KMS-11 (cell line): ENCODE measurements at regions not wholly inside any gene's neighbourhood (a gene's known extent, or its start where the extent isn't known, plus 50 kb on each side); places are given as distances from the start of the nearest gene placed in this dataset.

Source experiments
- H2AFZ ChIP-seq: fragments of 200-600 bp; sonication (generic); 2 replicates; pipeline ENCODE4 v1.6.1; 2016; ENCODE audit warnings: antibody characterized with exemption, mixed run types, low read depth
- H3K27ac ChIP-seq: fragments of 200-600 bp; sonication (generic); 2 replicates; pipeline ENCODE4 v1.6.1; 2016; ENCODE audit warnings: mild to moderate bottlenecking, mixed run types
- H3K27me3 ChIP-seq: fragments of 200-600 bp; sonication (generic); 2 replicates; pipeline ENCODE4 v1.6.1; 2017; ENCODE audit warnings: mild to moderate bottlenecking, low read depth, mixed run types, moderate library complexity; ENCODE audit not compliant: insufficient read depth
- H3K36me3 ChIP-seq: fragments of 200-600 bp; sonication (generic); 2 replicates; pipeline ENCODE4 v1.6.1; 2017; ENCODE audit warnings: mild to moderate bottlenecking, mixed run types; ENCODE audit not compliant: insufficient read depth
- H3K4me1 ChIP-seq: fragments of 200-600 bp; sonication (generic); 2 replicates; pipeline ENCODE4 v1.6.1; 2016; ENCODE audit warnings: mild to moderate bottlenecking, low read depth, mixed run types; ENCODE audit not compliant: poor library complexity, severe bottlenecking
- H3K4me2 ChIP-seq: fragments of 200-600 bp; sonication (generic); 2 replicates; pipeline ENCODE4 v1.7.0; 2016; ENCODE audit warnings: mild to moderate bottlenecking, mixed run types
- H3K4me3 ChIP-seq: fragments of 200-600 bp; sonication (generic); IDR thresholded peaks from 2 replicates; pipeline ENCODE4 v1.6.1; 2017; ENCODE audit warnings: low read depth, low read length, mixed read lengths; ENCODE audit not compliant: insufficient read depth
- H3K79me2 ChIP-seq: fragments of 200-600 bp; sonication (generic); 2 replicates; pipeline ENCODE4 v1.6.1; 2016; ENCODE audit warnings: low read depth, mixed run types; ENCODE audit not compliant: insufficient read depth
- H3K9ac ChIP-seq: fragments of 200-600 bp; sonication (generic); 2 replicates; pipeline ENCODE4 v1.6.1; 2016; ENCODE audit warnings: mild to moderate bottlenecking, mixed run types
- H4K20me1 ChIP-seq: fragments of 200-600 bp; sonication (generic); 2 replicates; pipeline ENCODE4 v1.6.1; 2016; ENCODE audit warnings: mild to moderate bottlenecking, mixed run types; ENCODE audit not compliant: insufficient read depth
- TF ChIP-seq, protein P1 (sequence below): fragments of 200-600 bp; sonication (generic); conservative IDR thresholded peaks from 2 replicates; pipeline ENCODE4 v1.6.1; 2017; ENCODE audit warnings: low read depth, mild to moderate bottlenecking, antibody characterized with exemption, low read length, moderate library complexity, mixed read lengths

DNA sequence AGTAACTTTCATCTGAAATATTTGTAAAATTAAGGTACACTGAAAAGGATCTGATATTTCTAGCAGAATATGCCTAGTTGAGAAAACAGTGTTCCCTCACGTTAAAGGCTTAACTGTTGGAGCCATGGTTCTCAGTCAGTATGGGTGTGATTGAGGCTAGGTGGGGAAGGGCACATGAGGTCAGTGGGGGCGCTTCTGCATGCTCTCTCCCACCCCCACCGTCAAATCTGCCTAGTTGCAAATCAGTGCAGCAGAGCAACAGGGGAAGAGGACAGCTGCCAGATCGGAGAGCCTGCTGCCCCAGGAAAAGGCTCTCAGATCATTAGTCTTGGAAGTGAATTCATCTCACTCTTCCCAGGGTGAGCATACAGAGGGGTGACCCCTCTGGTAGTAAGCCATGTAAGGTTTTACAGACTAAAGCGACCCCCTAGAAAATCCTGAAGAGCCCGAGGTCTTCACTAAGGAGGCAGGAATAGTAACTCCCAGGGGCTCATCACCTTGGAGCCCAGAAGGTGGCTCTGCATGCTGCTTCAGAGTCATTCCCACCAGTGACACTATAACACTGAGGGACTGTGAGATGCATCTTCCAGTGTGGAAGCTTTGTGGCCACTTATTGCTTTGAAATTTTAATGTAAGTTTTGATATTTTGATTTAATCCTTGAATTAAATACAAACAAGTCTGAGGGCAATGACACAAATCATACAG is 83.1 kb upstream of the BARHL2 start:
- H2AFZ ChIP-seq, result no peak overlapping the region
- no peaks in the 10 kb centered on the region for H3K79me2 ChIP-seq
- H3K4me2 ChIP-seq, result no peak overlapping the region
- H3K36me3 ChIP-seq, result no peaks in the 10 kb centered on the region
- no peaks in the 10 kb centered on the region for H4K20me1 ChIP-seq
- no peak overlapping the region for H3K9ac ChIP-seq
- H3K4me3 ChIP-seq, result no peak overlapping the region
- H3K27ac ChIP-seq, result no peak overlapping the region
- H3K4me1 ChIP-seq, result no peaks in the 10 kb centered on the region
- no peaks in the 10 kb centered on the region for H3K27me3 ChIP-seq
- TF ChIP-seq, protein P1, sequence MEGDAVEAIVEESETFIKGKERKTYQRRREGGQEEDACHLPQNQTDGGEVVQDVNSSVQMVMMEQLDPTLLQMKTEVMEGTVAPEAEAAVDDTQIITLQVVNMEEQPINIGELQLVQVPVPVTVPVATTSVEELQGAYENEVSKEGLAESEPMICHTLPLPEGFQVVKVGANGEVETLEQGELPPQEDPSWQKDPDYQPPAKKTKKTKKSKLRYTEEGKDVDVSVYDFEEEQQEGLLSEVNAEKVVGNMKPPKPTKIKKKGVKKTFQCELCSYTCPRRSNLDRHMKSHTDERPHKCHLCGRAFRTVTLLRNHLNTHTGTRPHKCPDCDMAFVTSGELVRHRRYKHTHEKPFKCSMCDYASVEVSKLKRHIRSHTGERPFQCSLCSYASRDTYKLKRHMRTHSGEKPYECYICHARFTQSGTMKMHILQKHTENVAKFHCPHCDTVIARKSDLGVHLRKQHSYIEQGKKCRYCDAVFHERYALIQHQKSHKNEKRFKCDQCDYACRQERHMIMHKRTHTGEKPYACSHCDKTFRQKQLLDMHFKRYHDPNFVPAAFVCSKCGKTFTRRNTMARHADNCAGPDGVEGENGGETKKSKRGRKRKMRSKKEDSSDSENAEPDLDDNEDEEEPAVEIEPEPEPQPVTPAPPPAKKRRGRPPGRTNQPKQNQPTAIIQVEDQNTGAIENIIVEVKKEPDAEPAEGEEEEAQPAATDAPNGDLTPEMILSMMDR, result no peak

DNA sequence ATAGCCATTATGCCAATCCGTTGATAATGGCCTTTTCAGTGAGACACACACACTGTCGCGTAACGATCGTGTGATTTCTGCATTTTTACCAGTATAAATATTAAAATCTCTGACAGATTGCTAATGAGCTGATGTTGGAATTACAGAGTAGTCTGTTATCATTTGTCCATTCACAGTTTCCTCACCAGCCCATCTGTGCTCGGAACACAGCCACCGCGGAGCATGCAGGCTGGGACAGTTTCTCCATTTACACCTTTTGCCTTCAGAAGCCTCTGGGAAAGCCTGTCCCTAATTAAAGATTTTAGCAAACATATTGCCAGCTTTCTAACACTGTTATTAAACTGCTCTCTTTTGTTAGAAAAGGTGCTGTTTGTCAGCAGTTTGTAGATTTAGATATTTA is 82.2 kb upstream of the BARHL2 start:
- TF ChIP-seq, protein P1, result no peak
- no peaks in the 10 kb centered on the region for H3K27me3 ChIP-seq
- H4K20me1 ChIP-seq, result no peaks in the 10 kb centered on the region
- no peak overlapping the region for H3K4me3 ChIP-seq
- H3K4me1 ChIP-seq, result no peaks in the 10 kb centered on the region
- no peak overlapping the region for H3K27ac ChIP-seq
- H3K36me3 ChIP-seq, result no peaks in the 10 kb centered on the region
- no peaks in the 10 kb centered on the region for H3K79me2 ChIP-seq
- H3K4me2 ChIP-seq, result no peak overlapping the region
- H3K9ac ChIP-seq, result no peak overlapping the region
- H2AFZ ChIP-seq, result no peak overlapping the region

DNA sequence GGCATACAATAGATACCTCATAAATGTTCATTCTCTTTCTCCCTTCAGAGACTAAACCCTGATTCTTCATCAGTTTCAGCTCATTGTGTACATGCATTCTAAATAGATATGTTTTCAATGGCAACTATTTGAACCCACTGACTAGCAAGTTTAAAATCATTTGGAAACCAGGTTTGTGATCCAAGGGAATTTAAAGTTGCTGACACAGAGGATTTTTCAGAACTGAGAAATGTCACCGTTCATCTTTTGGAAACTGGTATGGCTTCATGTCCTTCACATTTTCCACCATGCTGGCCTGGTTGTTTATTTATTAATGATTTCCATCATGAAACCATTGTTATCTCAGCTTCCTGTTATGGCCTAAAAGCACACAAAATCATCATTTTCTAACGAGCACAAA is 81.8 kb upstream of the BARHL2 start:
- H3K79me2 ChIP-seq, result no peaks in the 10 kb centered on the region
- no peak overlapping the region for H3K9ac ChIP-seq
- H3K27me3 ChIP-seq, result no peaks in the 10 kb centered on the region
- H4K20me1 ChIP-seq, result no peaks in the 10 kb centered on the region
- H3K4me3 ChIP-seq, result no peak overlapping the region
- no peak overlapping the region for H3K27ac ChIP-seq
- no peak overlapping the region for H3K4me2 ChIP-seq
- TF ChIP-seq, protein P1, result no peak
- no peaks in the 10 kb centered on the region for H3K36me3 ChIP-seq
- H3K4me1 ChIP-seq, result no peaks in the 10 kb centered on the region
- H2AFZ ChIP-seq, result no peak overlapping the region

DNA sequence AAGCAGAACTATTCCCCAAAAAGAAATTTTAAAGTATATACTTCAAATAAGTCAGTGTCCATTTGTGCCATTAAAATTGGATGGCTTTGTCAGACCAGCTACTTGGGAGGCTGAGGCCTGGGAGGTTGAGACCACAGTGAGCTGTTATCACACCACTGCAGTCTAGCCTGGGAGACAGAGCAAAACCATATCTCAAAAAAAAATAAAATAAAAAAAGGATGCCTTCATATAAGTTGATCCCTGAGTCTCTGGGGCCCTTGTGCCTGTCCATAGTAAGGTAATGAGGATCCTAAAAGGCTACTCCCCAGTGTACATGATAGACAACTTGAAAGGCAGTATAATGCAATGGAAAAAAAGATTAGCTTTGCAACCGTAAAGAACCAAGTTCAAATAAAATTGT is 81.2 kb upstream of the BARHL2 start:
- no peak overlapping the region for H3K4me2 ChIP-seq
- no peak overlapping the region for H3K9ac ChIP-seq
- H3K4me3 ChIP-seq, result no peak overlapping the region
- no peak overlapping the region for H3K27ac ChIP-seq
- no peaks in the 10 kb centered on the region for H3K4me1 ChIP-seq
- no peaks in the 10 kb centered on the region for H3K79me2 ChIP-seq
- H3K36me3 ChIP-seq, result no peaks in the 10 kb centered on the region
- TF ChIP-seq, protein P1, result no peak
- H3K27me3 ChIP-seq, result no peaks in the 10 kb centered on the region
- H2AFZ ChIP-seq, result no peak overlapping the region
- no peaks in the 10 kb centered on the region for H4K20me1 ChIP-seq
